Ovary (tissue), 7 donors: ENCODE measurements at regions not wholly inside any gene's neighbourhood (a gene's known extent, or its start where the extent isn't known, plus 50 kb on each side); places are given as distances from the start of the nearest gene placed in this dataset.

ENCODE experiments used
- DNase-seq, 5 donors: peaks; one replicate each; pipeline ENCODE4 v3.0.0-alpha.2; 2019 to 2020
- H3K27ac ChIP-seq, 2 donors: fragments of 200-600 bp; one replicate each; pipeline versions ENCODE4 v1.5.1 to v1.8.0; 2019 to 2022
- H3K27me3 ChIP-seq: fragments of 200-600 bp; one replicate; pipeline ENCODE4 v1.8.0; 2022
- H3K36me3 ChIP-seq: fragments of 200-600 bp; sonication (generic); one replicate; pipeline ENCODE4 v1.5.1; 2019
- H3K4me1 ChIP-seq: one replicate; pipeline ENCODE4 v1.8.1; 2013; ENCODE audit warnings: mild to moderate bottlenecking, moderate library complexity; ENCODE audit not compliant: insufficient read depth
- H3K4me3 ChIP-seq: fragments of 200-600 bp; sonication (generic); one replicate; pipeline ENCODE4 v1.5.1; 2017
- H3K9me3 ChIP-seq, 2 donors: fragments of 200-600 bp in 1 of 2; sonication (generic) in 1 of 2; one replicate each; pipeline versions ENCODE4 v1.5.1 to v1.8.1; 2013 to 2019; ENCODE audit warnings: mild to moderate bottlenecking in 1 of 2, moderate library complexity in 1 of 2
- EP300 ChIP-seq: sonication (generic); formaldehyde crosslinking; IDR thresholded peaks from one replicate; pipeline ENCODE4 v1.6.1; 2017; ENCODE audit warnings: antibody characterized with exemption
- POLR2A ChIP-seq: fragments of 450-650 bp; IDR thresholded peaks from one replicate; pipeline ENCODE4 v1.6.1; 2017; ENCODE audit warnings: antibody characterized with exemption, mild to moderate bottlenecking, moderate library complexity
- WGBS, 3 donors: extraction: QIAGEN DNeasy Blood & Tissue Kit in 1 of 3; methylation state at CpG; one replicate each; pipeline versions ENCODE4 v1.1.5 to v1.1.7; 2013 to 2017; 5-methylcytosine and 5-hydroxymethylcytosine counted together
- intact Hi-C, 4 donors: fragments of 100-400 bp; cut with DNase I; formaldehyde crosslinking; loops; one replicate each; pipeline versions ENCODE4 v1.11.0 to v1.15.1; 2022 to 2023
- TF ChIP-seq, protein P1 (sequence below), 3 donors: fragments of 450-650 bp in 2 of 3; fragments of 200-600 bp in 1 of 3; IDR thresholded peaks; one replicate each; pipeline versions ENCODE4 v1.5.1 to v1.8.0; 2016 to 2022; ENCODE audit warnings: antibody characterized with exemption in 3 of 3, mild to moderate bottlenecking in 1 of 3
- donor health status: DM: no; HTN: no; CAD: no; lungs with moderate emphysema.
- donor health status: DM: no; HTN: no; CAD: no.
- donor health status: Bipolar disorder and iron deficiency.
- donor health status: DM: no; HTN: no; CAD: no.
- donor health status: DM: yes; HTN: yes; CAD: no.

DNA sequence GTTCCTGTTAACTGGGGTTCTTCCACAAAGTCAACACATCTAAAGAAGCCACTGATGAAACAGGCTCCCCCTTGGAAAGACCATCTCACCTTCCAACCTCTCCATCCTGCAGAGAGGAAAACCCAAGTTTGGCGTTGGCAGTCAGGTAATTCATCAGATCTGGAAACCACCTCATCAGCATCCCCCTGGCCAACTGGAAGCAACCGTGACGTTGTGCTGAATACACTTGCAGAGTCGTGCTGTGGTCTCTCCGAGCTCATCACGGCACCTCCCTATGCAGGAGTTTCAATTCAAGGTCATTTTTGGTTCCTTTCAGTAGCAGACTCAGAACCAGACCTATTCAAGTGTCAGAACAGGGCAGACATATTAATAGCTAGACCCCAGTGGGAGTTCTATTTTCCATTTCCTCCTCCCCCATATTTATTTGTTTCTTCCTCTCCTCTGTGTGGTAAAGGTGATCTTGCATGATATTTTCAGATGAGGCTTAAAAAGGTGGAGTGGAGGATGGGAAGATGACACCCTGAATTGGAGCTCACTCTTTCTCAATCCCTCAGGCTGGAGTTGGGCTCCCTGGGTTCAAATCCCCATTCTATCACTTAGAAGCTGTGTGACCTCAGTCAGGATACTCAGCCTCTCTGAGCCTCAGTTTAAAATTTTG lies 149.1 kb upstream of the ADO start:
- H3K27me3 ChIP-seq, result no peaks in the 10 kb centered on the region
- WGBS, 3 donors, result 56 to 71% (median 68%) methylated on average over 6 of the region's 6 CpGs
- TF ChIP-seq, protein P1, sequence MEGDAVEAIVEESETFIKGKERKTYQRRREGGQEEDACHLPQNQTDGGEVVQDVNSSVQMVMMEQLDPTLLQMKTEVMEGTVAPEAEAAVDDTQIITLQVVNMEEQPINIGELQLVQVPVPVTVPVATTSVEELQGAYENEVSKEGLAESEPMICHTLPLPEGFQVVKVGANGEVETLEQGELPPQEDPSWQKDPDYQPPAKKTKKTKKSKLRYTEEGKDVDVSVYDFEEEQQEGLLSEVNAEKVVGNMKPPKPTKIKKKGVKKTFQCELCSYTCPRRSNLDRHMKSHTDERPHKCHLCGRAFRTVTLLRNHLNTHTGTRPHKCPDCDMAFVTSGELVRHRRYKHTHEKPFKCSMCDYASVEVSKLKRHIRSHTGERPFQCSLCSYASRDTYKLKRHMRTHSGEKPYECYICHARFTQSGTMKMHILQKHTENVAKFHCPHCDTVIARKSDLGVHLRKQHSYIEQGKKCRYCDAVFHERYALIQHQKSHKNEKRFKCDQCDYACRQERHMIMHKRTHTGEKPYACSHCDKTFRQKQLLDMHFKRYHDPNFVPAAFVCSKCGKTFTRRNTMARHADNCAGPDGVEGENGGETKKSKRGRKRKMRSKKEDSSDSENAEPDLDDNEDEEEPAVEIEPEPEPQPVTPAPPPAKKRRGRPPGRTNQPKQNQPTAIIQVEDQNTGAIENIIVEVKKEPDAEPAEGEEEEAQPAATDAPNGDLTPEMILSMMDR (IDR thresholded peaks at IDR 0.05), result no peak
- TF ChIP-seq EP300 (no peak), POLR2A (no peak)
- intact Hi-C loops, result no loop called here
- DNase-seq, result no peak
- H3K36me3 ChIP-seq, result no peaks in the 10 kb centered on the region
- no peak overlapping the region for H3K4me3 ChIP-seq
- H3K9me3 ChIP-seq, result no peaks in the 10 kb centered on the region
- H3K4me1 ChIP-seq, result no peaks in the 10 kb centered on the region
- no peak overlapping the region for H3K27ac ChIP-seq

DNA sequence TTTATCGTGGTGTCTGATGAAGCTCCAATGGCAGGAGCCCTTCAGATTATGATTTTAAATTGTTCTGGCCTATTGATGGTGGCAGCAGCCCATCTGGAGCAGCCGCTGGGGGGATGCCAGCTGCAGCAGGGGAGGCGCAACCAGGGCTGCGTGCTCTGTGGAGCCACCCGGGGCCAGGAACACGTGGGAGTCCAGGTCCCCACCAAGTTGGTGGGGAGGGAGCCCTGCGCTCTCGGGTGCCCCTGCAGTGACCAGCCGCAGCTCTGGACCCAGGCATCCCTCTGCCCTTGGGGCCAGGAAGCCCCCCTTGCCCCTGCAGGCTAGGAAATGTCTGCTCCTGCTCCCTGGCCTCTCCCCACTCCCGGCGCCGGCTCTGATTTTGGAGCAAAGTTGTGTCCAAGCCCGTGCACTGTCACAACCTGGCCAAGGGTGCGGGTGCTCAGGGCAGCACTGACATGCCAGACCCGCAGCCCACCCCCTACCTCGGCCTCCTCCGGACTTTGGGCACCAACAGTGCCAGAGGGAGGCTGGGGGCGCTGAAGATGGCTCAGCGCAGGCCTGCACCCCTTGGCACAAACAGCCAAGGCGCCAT lies 147.2 kb upstream of the ADO start:
- WGBS, 3 donors, result 80 to 84% (median 81%) methylated on average over 20 of the region's 20 CpGs
- Histone ChIP-seq H3K27me3 (no peaks in the 10 kb centered on the region), H3K36me3 (no peaks in the 10 kb centered on the region), H3K9me3 (no peaks in the 10 kb centered on the region), H3K4me3 (no peak overlapping the region), H3K4me1 (no peaks in the 10 kb centered on the region), H3K27ac (no peak overlapping the region)
- DNase-seq, result no peak
- intact Hi-C loops, result no loop called here
- TF ChIP-seq, protein P1 (IDR thresholded peaks at IDR 0.05), result no peak
- TF ChIP-seq POLR2A (no peak), EP300 (no peak)

GRCh38 chr10:62658516-62658915 lies 146.0 kb upstream of the ADO start:
- no peak for DNase-seq
- Histone ChIP-seq H3K36me3 (no peaks in the 10 kb centered on the region), H3K4me1 (no peaks in the 10 kb centered on the region), H3K4me3 (no peak overlapping the region), H3K27me3 (no peaks in the 10 kb centered on the region), H3K27ac (no peak overlapping the region), H3K9me3 (no peaks in the 10 kb centered on the region)
- TF ChIP-seq POLR2A, result no peak
- TF ChIP-seq EP300, result no peak
- TF ChIP-seq, protein P1 (IDR thresholded peaks at IDR 0.05), result no peak
- intact Hi-C loops, result no loop called here
- WGBS, 3 donors, result 80 to 84% (median 83%) methylated on average over 8 of the region's 8 CpGs

- WGBS, 3 donors, result 78 to 80% (median 79%) methylated on average over 3 of the region's 3 CpGs
Observed at GRCh38 chr10:62661143-62661542, 143.4 kb upstream of the ADO start.

More at GRCh38 chr10:62661143-62661542, 143.4 kb upstream of the ADO start:
- H3K4me3 ChIP-seq, result no peak overlapping the region
- DNase-seq, result no peak
- no peaks in the 10 kb centered on the region for H3K4me1 ChIP-seq
- intact Hi-C loops, result no loop called here
- H3K27me3 ChIP-seq, result no peaks in the 10 kb centered on the region
- no peak overlapping the region for H3K27ac ChIP-seq
- no peaks in the 10 kb centered on the region for H3K9me3 ChIP-seq
- H3K36me3 ChIP-seq, result no peaks in the 10 kb centered on the region
- TF ChIP-seq POLR2A (no peak), EP300 (no peak)
- TF ChIP-seq, protein P1 (IDR thresholded peaks at IDR 0.05), result no peak
